HG03045 (cell line): ENCODE measurements at regions not wholly inside any gene's neighbourhood (a gene's known extent, or its start where the extent isn't known, plus 50 kb on each side); places are given as distances from the start of the nearest gene placed in this dataset.
"Not testable (repeated sequence)": the region's sequence is repeated elsewhere in the genome, so short reads cannot be mapped to it uniquely, and the experiment has no call there.

ENCODE experiments used
- ATAC-seq: cut with Tn5 transposase; IDR thresholded peaks from one replicate; pipeline ENCODE4 v1.9.1; 2021; ENCODE audit warnings: mild to moderate bottlenecking, moderate library complexity; ENCODE audit not compliant: unreplicated experiment

GRCh38 chr5:114953565-114953964 lies 216.1 kb downstream of the TRIM36 start:
- no peak for ATAC-seq

GRCh38 chr5:114952876-114953275 lies 216.8 kb downstream of the TRIM36 start:
- ATAC-seq, result no peak

- no peak for ATAC-seq
Observed at GRCh38 chr5:114949756-114950155, 220.0 kb downstream of the TRIM36 start.

GRCh38 chr5:114948986-114949621 lies 220.6 kb downstream of the TRIM36 start:
- no peak for ATAC-seq

- ATAC-seq, result no peak
Observed at GRCh38 chr5:114948363-114948762, 221.3 kb downstream of the TRIM36 start.

GRCh38 chr5:114940709-114941108 lies 229.0 kb downstream of the TRIM36 start:
- no peak for ATAC-seq

GRCh38 chr5:114935490-114935889 lies 234.2 kb downstream of the TRIM36 start:
- no peak for ATAC-seq

- no peak for ATAC-seq
Observed at GRCh38 chr5:114928644-114929462, 240.9 kb downstream of the TRIM36 start.

- ATAC-seq, result no peak
Observed at GRCh38 chr5:114924769-114925168, 244.9 kb downstream of the TRIM36 start.

- no peak for ATAC-seq
Observed at GRCh38 chr5:114912189-114912920, 257.4 kb downstream of the TRIM36 start.

GRCh38 chr5:114910727-114911126 lies 259.0 kb downstream of the TRIM36 start:
- no peak for ATAC-seq

- ATAC-seq, result no peak
Observed at GRCh38 chr5:114909424-114909823, 260.3 kb downstream of the TRIM36 start.

- ATAC-seq, result no peak
Observed at GRCh38 chr5:114903767-114904166, 265.9 kb downstream of the TRIM36 start.

- ATAC-seq, result no peak
Observed at GRCh38 chr5:114898602-114899001, 271.1 kb downstream of the TRIM36 start.

GRCh38 chr5:114883675-114884074 lies 286.0 kb downstream of the TRIM36 start:
- ATAC-seq, result no peak

- no peak for ATAC-seq
Observed at GRCh38 chr5:114859438-114859735, 310.3 kb downstream of the TRIM36 start.

- no peak for ATAC-seq
Observed at GRCh38 chr5:114858665-114859437, 310.9 kb downstream of the TRIM36 start.

- ATAC-seq, result no peak
Observed at GRCh38 chr5:114857941-114858551, 311.7 kb downstream of the TRIM36 start.

- ATAC-seq, result not testable (repeated sequence)
Observed at GRCh38 chr5:114844711-114845110, 325.0 kb downstream of the TRIM36 start.

- ATAC-seq, result no peak
Observed at GRCh38 chr5:114839360-114839759, 330.3 kb downstream of the TRIM36 start.

- ATAC-seq, result no peak
Observed at GRCh38 chr5:114838937-114839336, 330.8 kb downstream of the TRIM36 start.
